SJCRH30 (cell line): ENCODE measurements at regions not wholly inside any gene's neighbourhood (a gene's known extent, or its start where the extent isn't known, plus 50 kb on each side); places are given as distances from the start of the nearest gene placed in this dataset.

Source experiments
- DNase-seq, 2 experiments: peaks; one replicate each; pipeline ENCODE4 v3.0.0-alpha.2; 2015 to 2020
- H3K27ac ChIP-seq: fragments of 250-450 bp; sonication (Bioruptor Pico); 2 replicates; pipeline ENCODE4 v1.5.1; 2020; ENCODE audit warnings: mild to moderate bottlenecking, moderate library complexity
- H3K27me3 ChIP-seq: fragments of 250-450 bp; sonication (Bioruptor Pico); 2 replicates; pipeline ENCODE4 v1.5.1; 2020; ENCODE audit warnings: mild to moderate bottlenecking, moderate library complexity
- H3K36me3 ChIP-seq: fragments of 250-450 bp; sonication (Bioruptor Pico); 2 replicates; pipeline ENCODE4 v1.5.1; 2020; ENCODE audit warnings: mild to moderate bottlenecking, moderate library complexity
- H3K4me1 ChIP-seq: fragments of 250-450 bp; sonication (Bioruptor Pico); 2 replicates; pipeline ENCODE4 v1.5.1; 2020; ENCODE audit warnings: mild to moderate bottlenecking, moderate library complexity
- H3K4me3 ChIP-seq: fragments of 250-450 bp; sonication (Bioruptor Pico); 2 replicates; pipeline ENCODE4 v1.5.1; 2020; ENCODE audit warnings: mild to moderate bottlenecking, moderate library complexity
- H3K9me3 ChIP-seq: fragments of 250-450 bp; sonication (Bioruptor Pico); replicated peaks from 2 replicates; pipeline ENCODE4 v1.5.1; 2020; ENCODE audit warnings: mild to moderate bottlenecking, moderate library complexity

DNA sequence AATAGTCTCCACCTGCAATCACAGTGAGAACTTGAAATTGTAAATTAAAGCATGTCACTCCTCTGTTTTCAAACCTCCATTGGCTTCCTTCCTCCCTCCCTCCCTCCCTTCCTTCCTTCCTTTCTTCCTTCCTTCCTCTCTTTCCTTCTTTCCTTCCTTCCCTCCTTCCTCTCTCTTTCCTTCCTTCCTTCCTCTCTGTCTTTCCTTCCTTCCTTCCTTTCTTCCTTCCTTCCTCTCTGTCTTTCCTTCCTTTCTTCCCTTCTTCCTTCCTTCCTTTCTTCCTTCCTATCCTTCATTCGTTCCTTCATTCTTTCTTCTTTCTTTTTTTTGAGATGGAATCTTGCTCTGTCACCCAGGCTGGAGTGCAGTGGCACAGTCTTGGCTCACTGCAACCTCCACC is 595.0 kb upstream of the ZNF608 start:
- Histone ChIP-seq H3K27ac (no peak overlapping the region), H3K27me3 (no peaks in the 10 kb centered on the region), H3K4me3 (no peak overlapping the region), H3K36me3 (no peaks in the 10 kb centered on the region; the same call in 1 of the 2 replicates), H3K9me3 (no peaks in the 10 kb centered on the region), H3K4me1 (no peaks in the 10 kb centered on the region)
- DNase-seq = no peak

DNA sequence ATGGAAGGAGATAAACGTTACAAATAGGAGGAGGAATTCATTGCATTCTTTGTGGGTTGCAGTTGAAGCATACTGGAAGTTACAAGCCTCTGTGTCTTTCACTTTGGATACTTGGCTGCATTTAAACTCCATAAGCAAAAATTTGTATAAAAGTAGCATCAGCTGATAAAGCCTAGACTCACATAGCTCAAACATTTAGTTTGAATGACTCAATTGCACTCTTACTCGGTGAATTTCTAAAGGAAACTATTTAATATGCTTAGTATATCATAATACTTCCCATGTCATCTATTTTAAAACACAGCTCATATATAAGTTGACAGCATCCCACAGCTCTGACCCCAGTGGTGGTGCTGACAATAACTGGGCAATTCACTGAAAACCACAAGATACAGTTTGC is 596.6 kb upstream of the ZNF608 start:
- no peak for DNase-seq
- Histone ChIP-seq H3K4me3 (no peak overlapping the region), H3K27me3 (no peaks in the 10 kb centered on the region), H3K36me3 (no peaks in the 10 kb centered on the region; the same call in 1 of the 2 replicates), H3K4me1 (no peaks in the 10 kb centered on the region), H3K9me3 (no peaks in the 10 kb centered on the region), H3K27ac (no peak overlapping the region)

DNA sequence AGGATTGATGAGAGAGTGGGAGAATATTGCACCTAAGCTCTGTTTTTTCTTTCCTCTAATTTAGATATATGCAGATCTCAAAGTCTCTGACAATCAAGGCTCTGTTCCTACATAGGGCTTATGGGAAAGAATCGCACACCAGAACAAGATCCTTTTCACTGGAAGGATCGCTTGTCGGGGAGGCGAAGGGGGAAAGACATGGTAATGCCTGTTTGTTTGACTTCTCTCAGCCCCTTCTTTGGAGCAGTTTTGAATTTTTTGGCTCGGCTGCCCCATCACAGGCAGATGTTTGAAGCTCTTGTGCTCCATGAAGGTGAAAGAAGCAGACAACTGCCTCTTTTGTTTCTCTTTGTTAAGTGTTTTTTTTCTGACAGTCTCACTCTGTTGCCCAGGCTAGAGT is 599.9 kb upstream of the ZNF608 start:
- no peak overlapping the region for H3K4me3 ChIP-seq
- no peaks in the 10 kb centered on the region for H3K4me1 ChIP-seq
- no peaks in the 10 kb centered on the region for H3K9me3 ChIP-seq
- H3K27me3 ChIP-seq = no peaks in the 10 kb centered on the region
- no peak for DNase-seq
- H3K27ac ChIP-seq = no peak overlapping the region
- no peaks in the 10 kb centered on the region for H3K36me3 ChIP-seq

DNA sequence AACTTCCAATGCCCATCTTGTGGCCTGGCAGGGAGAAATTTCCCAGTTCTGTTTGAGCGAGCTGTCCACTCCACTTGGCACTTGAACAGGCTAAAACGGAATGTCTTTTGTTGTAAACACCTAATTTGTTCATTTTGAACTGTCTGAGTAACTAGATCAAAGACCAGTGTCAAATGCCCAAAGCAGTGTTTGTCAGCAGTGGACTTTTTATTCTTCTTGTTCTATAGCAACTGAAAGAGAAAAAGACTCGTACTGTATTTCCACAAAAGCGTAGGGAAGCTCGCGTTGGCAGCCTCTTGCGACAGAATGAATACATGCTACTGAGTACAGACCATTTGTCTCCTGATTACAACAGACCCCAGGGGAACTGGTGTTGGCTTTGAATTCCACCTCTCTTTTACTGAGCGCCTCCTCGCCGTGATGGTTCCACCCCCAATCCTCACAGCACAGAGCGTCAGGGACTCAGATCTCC is 601.8 kb upstream of the ZNF608 start:
- no peaks in the 10 kb centered on the region for H3K4me1 ChIP-seq
- no peaks in the 10 kb centered on the region for H3K9me3 ChIP-seq
- H3K27me3 ChIP-seq = no peaks in the 10 kb centered on the region
- H3K27ac ChIP-seq = no peak overlapping the region
- no peak overlapping the region for H3K4me3 ChIP-seq
- no peaks in the 10 kb centered on the region for H3K36me3 ChIP-seq
- DNase-seq = no peak

DNA sequence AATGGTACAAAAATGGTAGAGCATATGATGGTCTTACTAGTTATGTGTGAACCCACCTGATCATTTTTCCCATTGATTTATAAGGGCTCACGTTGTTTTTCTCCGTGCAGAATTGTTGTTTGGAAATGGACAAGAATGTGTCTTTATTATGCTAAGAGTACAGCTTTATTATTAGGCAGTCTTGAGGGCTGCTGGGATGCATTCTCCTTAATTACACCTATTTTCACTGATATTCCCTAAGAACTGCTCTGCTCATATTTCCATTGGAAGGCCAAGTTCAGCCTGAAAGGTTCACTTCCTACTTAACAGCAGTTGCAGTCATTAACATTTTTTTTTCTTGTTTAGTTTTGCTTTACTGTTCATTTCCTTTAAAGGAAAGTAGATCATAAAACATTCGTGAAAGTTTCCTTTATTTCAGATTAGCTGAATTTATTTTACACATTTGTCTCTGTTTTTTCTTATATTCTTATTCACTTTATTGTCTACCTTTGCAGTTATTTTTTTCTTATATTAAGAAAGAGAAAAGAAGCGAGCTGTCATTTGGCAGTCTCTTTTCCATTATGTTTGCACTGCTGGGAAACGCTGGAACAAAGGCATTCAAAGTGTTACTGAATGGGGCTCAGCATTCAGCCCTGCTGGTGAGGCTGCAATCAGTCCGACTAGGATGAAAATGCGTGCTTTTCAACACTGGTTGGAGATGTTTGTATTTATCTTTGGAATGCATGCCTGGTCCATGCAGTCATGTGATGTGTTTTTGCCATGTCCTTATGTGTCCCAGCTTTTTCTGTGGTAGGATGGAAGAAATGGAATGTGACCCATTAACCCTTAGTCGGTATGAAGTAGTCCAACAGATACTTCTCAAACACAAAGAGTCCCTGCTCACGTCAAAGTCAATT is 602.7 kb upstream of the ZNF608 start:
- no peaks in the 10 kb centered on the region for H3K27me3 ChIP-seq
- no peak overlapping the region for H3K27ac ChIP-seq
- H3K4me3 ChIP-seq = no peak overlapping the region
- H3K4me1 ChIP-seq = no peaks in the 10 kb centered on the region
- H3K36me3 ChIP-seq = no peaks in the 10 kb centered on the region
- no peaks in the 10 kb centered on the region for H3K9me3 ChIP-seq
- DNase-seq = no peak

DNA sequence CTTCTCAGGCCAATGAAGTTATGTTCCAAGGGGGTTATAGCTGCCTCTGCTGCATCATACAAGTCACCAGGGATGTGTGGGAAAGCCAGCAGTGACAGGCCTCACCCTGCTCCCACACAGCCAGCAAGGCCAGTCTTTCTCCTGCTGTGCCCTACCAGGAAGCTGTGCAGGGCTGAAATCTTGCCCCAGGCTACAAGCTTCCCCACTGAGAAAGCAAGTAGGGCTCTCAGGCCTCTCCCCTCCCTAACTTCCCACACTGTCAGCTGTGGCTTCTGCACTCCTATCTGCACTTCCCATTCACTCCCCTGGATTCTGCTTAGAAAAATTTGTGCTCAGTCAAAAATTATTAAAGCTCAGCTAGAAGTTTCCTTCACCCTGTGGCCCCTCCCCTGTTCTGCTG is 611.2 kb upstream of the ZNF608 start:
- H3K4me1 ChIP-seq = no peaks in the 10 kb centered on the region
- no peaks in the 10 kb centered on the region for H3K9me3 ChIP-seq
- no peaks in the 10 kb centered on the region for H3K36me3 ChIP-seq
- H3K4me3 ChIP-seq = no peak overlapping the region
- H3K27ac ChIP-seq = no peak overlapping the region
- peak; percentile 42 to 65 for DNase-seq
- no peaks in the 10 kb centered on the region for H3K27me3 ChIP-seq

DNA sequence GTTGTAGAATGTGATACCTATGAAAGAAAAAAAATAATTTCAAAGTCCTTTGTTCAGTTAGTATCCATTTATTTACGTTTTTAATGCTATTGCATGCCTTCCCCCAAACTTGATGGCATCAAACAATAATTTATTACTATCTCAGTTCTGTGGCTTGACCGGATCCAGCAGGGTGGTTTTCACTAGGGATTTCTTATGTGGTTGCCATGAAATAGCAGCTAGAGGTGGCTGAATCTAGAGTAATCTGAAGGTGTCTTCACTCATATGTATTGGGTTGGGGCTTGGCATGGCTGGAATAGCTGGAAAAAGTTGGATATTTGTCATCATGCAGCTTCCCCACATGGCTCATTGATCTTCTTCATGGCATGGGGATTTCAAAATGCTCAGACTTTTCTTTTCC is 619.3 kb upstream of the ZNF608 start:
- Histone ChIP-seq H3K36me3 (no peaks in the 10 kb centered on the region), H3K27ac (no peak overlapping the region), H3K27me3 (no peaks in the 10 kb centered on the region), H3K9me3 (no peaks in the 10 kb centered on the region), H3K4me1 (peaks cover 7% of the 10 kb centered on the region), H3K4me3 (no peak overlapping the region)
- DNase-seq = no peak

DNA sequence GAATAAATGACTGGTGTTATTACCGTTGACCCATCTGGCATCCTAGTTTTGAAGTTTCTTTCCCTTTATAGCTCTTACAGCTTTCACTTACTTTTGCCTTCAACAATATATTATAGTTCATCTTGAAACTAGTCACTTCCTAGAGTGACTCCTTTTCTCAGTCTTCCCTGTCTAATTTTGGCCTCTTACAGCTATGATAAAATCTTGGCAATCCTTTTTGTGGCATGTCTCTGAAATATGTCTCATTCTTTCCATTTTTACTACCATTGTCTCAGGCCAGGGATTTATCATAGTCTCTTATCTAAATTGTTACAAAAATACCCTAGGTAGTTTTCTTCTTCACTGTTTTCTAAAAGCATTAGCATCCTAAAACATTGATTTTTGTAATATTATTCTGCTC is 621.3 kb upstream of the ZNF608 start:
- Histone ChIP-seq H3K36me3 (no peaks in the 10 kb centered on the region), H3K27ac (no peak overlapping the region), H3K4me3 (no peak overlapping the region), H3K9me3 (no peaks in the 10 kb centered on the region), H3K27me3 (no peaks in the 10 kb centered on the region), H3K4me1 (peaks cover 20% of the 10 kb centered on the region)
- no peak for DNase-seq

DNA sequence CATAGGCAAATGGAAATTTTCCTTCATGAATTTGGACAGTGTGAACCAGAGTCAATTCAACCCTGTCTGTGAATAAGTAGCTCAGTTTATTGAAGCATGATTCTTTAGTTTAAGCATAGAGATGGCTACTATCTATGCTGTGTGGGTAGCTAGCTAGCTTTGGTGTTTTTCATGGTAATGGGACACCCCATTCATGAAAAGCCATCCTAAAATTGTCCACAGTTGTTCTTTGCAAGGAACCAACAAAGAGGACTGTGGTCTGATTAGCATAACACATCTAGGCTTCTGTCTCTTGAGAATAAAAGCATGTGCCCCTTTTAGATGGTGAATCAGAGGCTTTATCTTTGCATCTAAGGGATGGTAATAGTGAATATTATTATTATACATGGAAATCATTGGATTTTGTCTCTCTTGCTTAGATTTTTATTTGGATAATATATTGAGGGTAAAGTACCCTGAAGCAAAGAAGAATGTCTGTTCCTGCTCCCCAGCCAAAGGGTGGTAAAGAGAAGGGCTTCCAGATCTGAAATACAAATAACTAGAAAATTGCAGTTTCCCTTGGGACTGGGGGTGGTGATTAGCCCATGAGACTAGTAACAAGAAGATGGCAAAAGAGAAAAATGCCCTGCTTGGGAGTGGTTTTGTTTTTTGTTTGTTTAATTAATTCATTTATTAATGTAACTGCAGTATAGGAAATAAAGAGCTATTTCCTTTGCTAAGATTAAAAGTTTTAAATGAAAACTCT is 624.2 kb upstream of the ZNF608 start:
- Histone ChIP-seq H3K27me3 (no peaks in the 10 kb centered on the region), H3K9me3 (no peaks in the 10 kb centered on the region), H3K4me1 (peaks cover 36% of the 10 kb centered on the region), H3K36me3 (no peaks in the 10 kb centered on the region), H3K4me3 (no peak overlapping the region), H3K27ac (no peak overlapping the region)
- peak in 1 of 2 experiments; percentile 59 for DNase-seq

DNA sequence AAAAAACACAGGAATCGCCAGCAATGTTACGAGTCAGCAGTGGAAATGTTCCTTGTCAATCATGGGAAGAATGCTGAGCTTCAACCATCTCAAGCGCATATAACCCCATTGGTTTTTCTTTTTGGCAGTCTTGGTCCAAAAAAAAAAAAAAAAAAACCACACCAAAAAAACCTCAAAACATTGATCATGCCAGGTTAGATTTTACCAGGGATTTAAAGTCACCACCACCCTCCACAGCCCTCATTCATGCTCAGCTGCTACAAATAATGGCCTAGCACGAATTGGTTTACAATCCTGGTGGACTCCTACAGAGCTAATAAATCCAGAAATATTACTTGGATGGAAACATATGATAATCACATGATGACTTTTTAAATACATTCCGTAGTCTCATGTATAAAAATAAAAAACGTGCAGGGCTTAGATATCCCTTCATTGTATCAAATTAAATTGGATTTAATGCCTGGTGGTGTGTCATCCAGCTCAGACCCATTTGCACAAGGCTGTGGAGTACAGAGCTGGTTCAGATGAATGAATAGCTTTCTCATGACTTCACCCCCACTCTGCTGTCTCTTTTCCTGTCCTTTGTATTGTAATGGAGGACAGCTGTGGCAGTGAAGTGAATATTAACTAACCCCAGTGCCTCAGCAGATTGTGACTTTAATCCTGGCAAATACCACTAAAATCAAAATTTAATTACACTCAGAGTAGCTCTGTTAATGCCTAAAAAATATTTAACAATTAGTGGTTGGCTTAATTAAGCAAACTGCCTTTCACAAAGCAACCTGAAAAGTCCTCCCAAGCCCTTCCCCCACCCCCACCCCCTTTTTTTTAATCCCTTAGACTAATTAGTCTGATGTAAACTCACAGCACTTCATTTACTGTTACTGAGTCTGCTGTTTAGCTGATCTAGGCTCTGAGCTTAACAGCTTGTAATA is 626.5 kb upstream of the ZNF608 start:
- Histone ChIP-seq H3K27me3 (no peaks in the 10 kb centered on the region), H3K9me3 (no peaks in the 10 kb centered on the region), H3K4me3 (no peak overlapping the region), H3K36me3 (no peaks in the 10 kb centered on the region), H3K4me1 (peaks cover 36% of the 10 kb centered on the region), H3K27ac (peak overlapping the region; percentile 62)
- DNase-seq = peak; percentile 63 to 82

DNA sequence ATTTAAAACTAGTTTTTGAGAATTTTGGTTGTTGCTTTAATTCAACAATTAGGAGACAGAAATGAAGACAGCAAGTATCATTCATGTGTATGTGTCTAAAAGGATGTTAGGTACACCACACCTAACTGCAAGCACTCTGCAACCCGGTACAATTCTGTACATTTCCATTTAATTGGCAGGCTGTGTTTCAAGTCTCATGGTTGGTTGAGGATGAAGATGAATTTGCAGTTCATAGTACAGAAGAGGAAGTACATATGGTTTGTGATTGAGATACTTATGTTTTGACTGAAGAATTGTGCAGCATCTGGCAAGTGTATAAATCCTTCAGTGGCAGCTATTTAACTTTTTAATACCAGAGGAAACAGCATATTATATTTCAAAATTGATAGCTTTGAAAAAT is 628.7 kb upstream of the ZNF608 start:
- Histone ChIP-seq H3K4me1 (peaks cover 35% of the 10 kb centered on the region), H3K27ac (no peak overlapping the region), H3K9me3 (no peaks in the 10 kb centered on the region), H3K4me3 (no peak overlapping the region), H3K36me3 (no peaks in the 10 kb centered on the region), H3K27me3 (no peaks in the 10 kb centered on the region)
- no peak for DNase-seq

DNA sequence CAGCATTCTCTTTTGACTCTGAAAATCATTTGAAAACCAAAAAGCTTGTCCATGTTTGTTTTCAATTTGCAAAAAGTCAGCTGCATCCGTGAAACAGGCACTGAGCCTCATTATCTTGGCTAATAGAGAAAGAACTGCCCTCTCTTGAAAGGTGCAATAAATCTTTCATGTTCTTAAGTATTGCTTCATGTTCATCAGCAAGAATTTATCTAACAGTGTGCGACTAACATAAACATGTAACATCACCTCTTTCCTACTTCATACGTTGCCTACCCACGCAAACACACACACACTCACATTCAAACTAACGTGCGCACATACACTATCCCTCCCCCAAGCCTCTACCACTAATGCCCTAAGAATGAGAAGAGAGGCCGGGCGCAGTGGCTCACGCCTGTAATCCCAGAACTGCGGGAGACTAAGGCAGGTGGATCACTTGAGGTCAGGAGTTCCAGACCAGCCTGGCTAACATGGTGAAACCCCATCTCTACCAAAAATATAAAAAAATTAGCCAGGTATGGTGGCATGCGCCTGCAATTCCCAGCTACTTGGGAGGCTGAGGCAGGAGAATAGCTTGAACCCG is 629.7 kb upstream of the ZNF608 start:
- Histone ChIP-seq H3K36me3 (no peaks in the 10 kb centered on the region), H3K9me3 (no peaks in the 10 kb centered on the region), H3K4me1 (peaks cover 25% of the 10 kb centered on the region), H3K27ac (no peak overlapping the region), H3K4me3 (no peak overlapping the region), H3K27me3 (no peaks in the 10 kb centered on the region)
- no peak for DNase-seq

DNA sequence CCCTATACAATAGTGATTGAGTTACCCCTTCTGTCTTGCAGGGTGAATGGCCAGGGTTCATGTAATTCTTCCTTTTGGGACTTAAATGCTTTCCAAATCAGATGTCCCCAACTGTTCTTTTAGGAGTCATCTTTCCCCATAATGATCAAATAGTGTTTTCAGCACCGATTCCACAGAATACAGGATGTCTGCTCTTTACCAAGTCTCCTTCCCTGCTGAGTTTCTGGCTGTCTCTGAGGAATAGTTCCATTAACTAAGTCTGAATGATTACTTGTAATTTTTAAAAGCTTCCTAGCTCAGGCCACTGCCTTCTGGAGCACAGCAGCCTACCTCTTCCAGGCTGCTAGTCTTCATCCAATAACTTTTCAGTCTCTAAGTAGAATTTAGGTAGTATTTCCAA is 630.7 kb upstream of the ZNF608 start:
- H3K27me3 ChIP-seq = no peaks in the 10 kb centered on the region
- DNase-seq = no peak
- no peak overlapping the region for H3K27ac ChIP-seq
- H3K9me3 ChIP-seq = no peaks in the 10 kb centered on the region
- H3K4me3 ChIP-seq = no peak overlapping the region
- H3K36me3 ChIP-seq = no peaks in the 10 kb centered on the region
- H3K4me1 ChIP-seq = peaks cover 20% of the 10 kb centered on the region

DNA sequence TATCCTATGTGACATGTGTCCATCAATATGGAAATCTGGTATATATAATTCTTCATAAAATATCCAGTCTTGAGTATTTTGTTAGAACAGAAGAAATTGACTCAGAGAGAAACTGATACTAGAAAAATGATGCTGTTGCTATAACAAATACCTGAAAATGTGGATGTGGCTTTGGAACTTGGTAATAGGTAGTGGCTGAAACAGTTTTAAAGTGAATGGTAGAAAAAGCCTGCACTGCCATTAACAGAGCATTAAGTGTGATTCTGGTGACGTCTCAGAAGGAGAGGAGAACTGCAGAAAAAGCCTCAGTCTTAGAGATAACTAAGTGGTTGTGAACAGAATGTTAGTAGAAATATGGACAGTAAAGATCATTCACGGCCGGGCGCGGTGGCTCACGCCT is 634.9 kb upstream of the ZNF608 start:
- no peak overlapping the region for H3K4me3 ChIP-seq
- no peak for DNase-seq
- no peaks in the 10 kb centered on the region for H3K36me3 ChIP-seq
- H3K27me3 ChIP-seq = no peaks in the 10 kb centered on the region
- no peak overlapping the region for H3K27ac ChIP-seq
- H3K4me1 ChIP-seq = no peaks in the 10 kb centered on the region
- H3K9me3 ChIP-seq = no peaks in the 10 kb centered on the region
